Endothelial cell of umbilical vein (primary cell): ENCODE measurements at regions not wholly inside any gene's neighbourhood (a gene's known extent, or its start where the extent isn't known, plus 50 kb on each side); places are given as distances from the start of the nearest gene placed in this dataset.

Experiments used
- BruUV-seq: library from RNA; stranded (reverse); fragments of 400-500 nt; replicated peaks from 2 replicates; lab custom pipeline; 2021; lab: Mats Ljungman, UMichigan
- CTCF ChIA-PET: fragments of 300-600, 350-600 bp; sonication (Branson Sonifier 250); formaldehyde crosslinking; loops from one replicate; lab custom pipeline; 2021; ENCODE audit warnings: antibody characterized with exemption, inconsistent platforms; lab: Charles Lee
- POLR2A ChIA-PET: fragments of 300-600, 350-600 bp; sonication (Branson Sonifier 250); formaldehyde crosslinking; loops from one replicate; lab custom pipeline; 2021; ENCODE audit warnings: antibody characterized with exemption, inconsistent platforms; lab: Charles Lee
- DNase-seq: peaks from one replicate; pipeline ENCODE4 v3.0.0-alpha.2; 2011; ENCODE audit warnings: low read depth, low spot score
- FAIRE-seq: peaks from 2 replicates; lab custom pipeline; 2011; peaks lifted over from hg19 to GRCh38; lab: Jason Lieb, UNC
- H2AFZ ChIP-seq: 2 replicates; pipeline ENCODE4 v1.6.0; 2012; ENCODE audit warnings: low read depth, low read length, control low read depth, inconsistent platforms
- H3K27ac ChIP-seq: 2 replicates; pipeline ENCODE4 v1.5.1; 2011; ENCODE audit warnings: low read depth, mild to moderate bottlenecking, control low read depth, low read length, moderate library complexity; ENCODE audit not compliant: insufficient read depth
- H3K27me3 ChIP-seq, 2 experiments: 2 replicates each; pipeline versions ENCODE4 v1.6.0 to v1.6.1; 2011; ENCODE audit warnings: low read length in 2 of 2, mixed read lengths in 1 of 2; ENCODE audit not compliant: control insufficient read depth in 2 of 2, insufficient read depth in 2 of 2
- H3K36me3 ChIP-seq, 2 experiments: 2 replicates in 1 of 2; 3 replicates in 1 of 2; pipeline ENCODE4 v1.5.1; 2011; ENCODE audit warnings: low read length in 2 of 2, mild to moderate bottlenecking in 1 of 2, moderate library complexity in 1 of 2; ENCODE audit not compliant: control insufficient read depth in 2 of 2, insufficient read depth in 2 of 2; ENCODE audit errors: extremely low read depth in 1 of 2
- H3K4me1 ChIP-seq: 3 replicates; pipeline ENCODE4 v1.5.1; 2011; ENCODE audit warnings: mild to moderate bottlenecking, low read length; ENCODE audit not compliant: control insufficient read depth, insufficient read depth; ENCODE audit errors: extremely low read depth
- H3K4me2 ChIP-seq: 2 replicates; pipeline ENCODE4 v1.6.1; 2011; ENCODE audit warnings: low read length, control low read depth, mixed read lengths; ENCODE audit not compliant: insufficient read depth
- H3K4me3 ChIP-seq, 3 experiments: fragments of 200-600 bp in 1 of 3; sonication (generic), shearing (Covaris generic) in 1 of 3; replicated peaks in 1 of 3; 2 replicates each; pipeline ENCODE4 v1.5.1; 2011 to 2016; ENCODE audit warnings: control low read depth in 3 of 3, low read length in 3 of 3, mild to moderate bottlenecking in 2 of 3, inconsistent platforms in 1 of 3, low read depth in 1 of 3, moderate library complexity in 1 of 3; ENCODE audit not compliant: insufficient read depth in 1 of 3
- H3K79me2 ChIP-seq: 2 replicates; pipeline ENCODE4 v1.6.0; 2012; ENCODE audit warnings: low read length, inconsistent platforms; ENCODE audit not compliant: control insufficient read depth, insufficient read depth
- H3K9ac ChIP-seq: replicated peaks from 2 replicates; pipeline ENCODE3; 2011; ENCODE audit warnings: low read length, control low read depth; ENCODE audit not compliant: insufficient read depth; ENCODE audit errors: extremely low read depth
- H3K9me1 ChIP-seq: replicated peaks from 3 replicates; pipeline ENCODE4 v1.6.0; 2011; ENCODE audit warnings: mild to moderate bottlenecking, low read length; ENCODE audit not compliant: control insufficient read depth, insufficient read depth; ENCODE audit errors: extremely low read depth
- H3K9me3 ChIP-seq: replicated peaks from 2 replicates; pipeline ENCODE4 v1.5.1; 2012; ENCODE audit warnings: low read length, inconsistent platforms; ENCODE audit not compliant: control insufficient read depth, insufficient read depth
- H4K20me1 ChIP-seq: replicated peaks from 2 replicates; pipeline ENCODE3; 2011; ENCODE audit warnings: mild to moderate bottlenecking, low read length; ENCODE audit not compliant: control insufficient read depth, insufficient read depth; ENCODE audit errors: extremely low read depth
- CTCF ChIP-seq, 2 donors: IDR thresholded peaks; 1 replicate in 1 of 2; 2 replicates in 1 of 2; pipeline ENCODE4 v1.5.1; 2011; ENCODE audit warnings: low read length in 2 of 2, mild to moderate bottlenecking in 2 of 2, moderate library complexity in 2 of 2, control low read depth in 1 of 2, inconsistent platforms in 1 of 2, low read depth in 1 of 2; ENCODE audit not compliant: insufficient read depth in 1 of 2; ENCODE audit errors: extremely low read depth in 1 of 2
- EZH2 ChIP-seq: IDR thresholded peaks from 2 replicates; pipeline ENCODE4 v1.6.1; 2012; ENCODE audit warnings: borderline replicate concordance, low read depth, mild to moderate bottlenecking, moderate library complexity, low read length, inconsistent platforms; ENCODE audit not compliant: severe bottlenecking
- FOS ChIP-seq: IDR thresholded peaks from 2 replicates; pipeline ENCODE4 v1.6.1; 2011; ENCODE audit warnings: mild to moderate bottlenecking, low read length, moderate library complexity, borderline replicate concordance; ENCODE audit not compliant: insufficient read depth
- GATA2 ChIP-seq: IDR thresholded peaks from 2 replicates; pipeline ENCODE4 v1.7.0; 2011; ENCODE audit warnings: low read depth, mild to moderate bottlenecking, moderate library complexity, mixed read lengths, low read length; ENCODE audit not compliant: insufficient read length, insufficient read depth
- JUN ChIP-seq: IDR thresholded peaks from 2 replicates; pipeline ENCODE4 v1.6.1; 2011; ENCODE audit warnings: borderline replicate concordance, low read depth; ENCODE audit not compliant: insufficient read length, insufficient read depth
- MYC ChIP-seq: IDR thresholded peaks from one replicate; pipeline ENCODE4 v1.6.1; 2011; ENCODE audit warnings: mild to moderate bottlenecking, low read depth, low read length
- POLR2A ChIP-seq: IDR thresholded peaks from 2 replicates; pipeline ENCODE4 v1.6.1; 2012; ENCODE audit warnings: low read depth, mild to moderate bottlenecking, control low read depth, low read length
- POLR2AphosphoS5 ChIP-seq: IDR thresholded peaks from 2 replicates; pipeline ENCODE4 v1.6.1; 2012; ENCODE audit warnings: low read depth, mild to moderate bottlenecking, control low read depth, low read length, moderate library complexity; ENCODE audit not compliant: insufficient read depth
- dilution Hi-C: fragments of 300-500 bp; cut with MboI; formaldehyde crosslinking; loops from one replicate; pipeline ENCODE4 v1.15.0; 2019; ENCODE audit warnings: low sequenced_read_pairs; ENCODE audit not compliant: extremely low pct_ligation_motif_present
- intact Hi-C: fragments of 100-400 bp; cut with micrococcal nuclease; formaldehyde crosslinking; loops from one replicate; pipeline ENCODE4 v1.10.0; 2022
- TF ChIP-seq, protein P1 (sequence below): IDR thresholded peaks from 2 replicates; pipeline ENCODE4 v1.6.1; 2011; ENCODE audit not compliant: insufficient read depth, insufficient read length

DNA sequence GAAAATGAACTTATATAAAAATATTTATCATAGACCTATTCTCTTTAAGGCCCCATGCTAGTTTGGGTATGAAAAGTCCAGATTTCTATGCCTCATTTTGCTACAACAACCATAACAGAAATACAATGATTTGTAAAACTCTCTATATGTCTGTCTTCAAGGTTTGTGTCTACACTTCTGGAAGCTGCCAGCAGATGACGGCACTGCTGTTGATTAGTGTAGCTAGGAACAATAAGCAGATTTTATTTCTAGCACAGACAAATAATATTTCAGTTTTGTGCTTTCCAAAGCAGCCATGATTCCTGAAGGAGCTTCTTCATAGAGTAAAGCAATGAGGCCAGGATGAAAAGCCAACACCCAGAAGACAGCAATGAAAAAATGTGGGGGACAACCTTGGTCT, 779.6 kb upstream of the ADGRL2 start:
- no peaks in the 10 kb centered on the region for H3K9me3 ChIP-seq
- H3K9me1 ChIP-seq = no peaks in the 10 kb centered on the region
- H3K9ac ChIP-seq = no peak overlapping the region
- no peaks in the 10 kb centered on the region for H4K20me1 ChIP-seq
- H3K4me2 ChIP-seq = no peak overlapping the region
- ChIA-PET CTCF (interaction anchor here (1.0 kb wide), 1 partner anchor 15 kb away, joined by 3 read pairs; no protein-coding TSS in a partner anchor), POLR2A (no interaction called here)
- no peaks in the 10 kb centered on the region for H3K79me2 ChIP-seq
- no peak overlapping the region for H2AFZ ChIP-seq
- H3K36me3 ChIP-seq = no peaks in the 10 kb centered on the region
- dilution Hi-C loops = no loop called here
- intact Hi-C loops = no loop called here
- no peak overlapping the region for H3K4me3 ChIP-seq
- no peaks in the 10 kb centered on the region for H3K4me1 ChIP-seq
- H3K27ac ChIP-seq = no peak overlapping the region
- no peak for TF ChIP-seq CTCF (IDR thresholded peaks at IDR 0.05; ENCODE audit: extremely low read depth in 1 of 2, insufficient read depth in 1 of 2, low read depth in 1 of 2, low read length in 2 of 2)
- TF ChIP-seq GATA2 = no peak
- TF ChIP-seq JUN = no peak
- TF ChIP-seq EZH2 = no peak
- TF ChIP-seq POLR2AphosphoS5 = no peak
- no peak for TF ChIP-seq MYC
- no peak for TF ChIP-seq FOS
- TF ChIP-seq, protein P1, sequence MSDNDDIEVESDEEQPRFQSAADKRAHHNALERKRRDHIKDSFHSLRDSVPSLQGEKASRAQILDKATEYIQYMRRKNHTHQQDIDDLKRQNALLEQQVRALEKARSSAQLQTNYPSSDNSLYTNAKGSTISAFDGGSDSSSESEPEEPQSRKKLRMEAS = no peak
- no peak for TF ChIP-seq POLR2A
- DNase-seq (no peak), FAIRE-seq (no peak)
- no TSS peak for BruUV-seq
- no peaks in the 10 kb centered on the region for H3K27me3 ChIP-seq
